ENCODE measurements at regions not wholly inside any gene's neighbourhood (a gene's known extent, or its start where the extent isn't known, plus 50 kb on each side); places are given as distances from the start of the nearest gene placed in this dataset.

DNA sequence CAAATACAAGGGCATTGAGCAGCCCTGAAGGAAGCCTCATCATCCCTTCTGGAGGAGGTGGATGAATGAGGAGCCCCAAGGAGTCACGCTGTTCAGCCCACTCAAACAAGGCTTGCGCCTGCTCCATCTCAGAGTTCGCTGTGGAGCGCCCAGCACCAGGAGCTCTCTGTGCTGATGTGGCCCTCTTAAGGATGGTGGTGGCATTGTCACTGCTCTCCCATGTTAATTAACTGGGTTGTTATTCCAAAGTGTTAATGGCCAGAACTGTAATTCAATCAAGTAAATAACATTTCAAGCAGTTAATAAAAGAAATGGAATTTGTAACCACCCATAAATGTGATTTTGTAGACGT is 726.0 kb upstream of the RAB6C start:
- dilution Hi-C loops (cut with MboI; ENCODE audit: extremely low pct_ligation_motif_present, low sequenced_read_pairs) = no loop called here
- H3K4me3 ChIP-seq (ENCODE audit: control insufficient read depth in 2 of 3, extremely low read depth in 1 of 3, insufficient read depth in 2 of 3, low read depth in 1 of 3, low read length in 3 of 3) = no peak overlapping the region
- H3K9ac ChIP-seq (ENCODE audit: control insufficient read depth, extremely low read depth, insufficient read depth, low read length) = no peak overlapping the region
- H3K36me3 ChIP-seq (ENCODE audit: control insufficient read depth in 2 of 2, extremely low read depth in 1 of 2, insufficient read depth in 2 of 2, low read length in 2 of 2) = no peaks in the 10 kb centered on the region
- H4K20me1 ChIP-seq (ENCODE audit: control insufficient read depth, extremely low read depth, insufficient read depth, low read length) = no peaks in the 10 kb centered on the region
- TF ChIP-seq EZH2 (IDR thresholded peaks at IDR 0.05; ENCODE audit: low read length) = no peak
- TF ChIP-seq CTCF (optimal IDR thresholded peaks at IDR 0.05 in 1 of 3, IDR thresholded peaks at IDR 0.05 in 1 of 3, conservative IDR thresholded peaks at IDR 0.05 in 1 of 3; ENCODE audit: extremely low read depth in 1 of 3, insufficient read depth in 2 of 3, low read length in 3 of 3) = peak; percentile 45 to 66 (median 47)
- peak overlapping the region; percentile 50 for H3K27ac ChIP-seq (ENCODE audit: control insufficient read depth, insufficient read depth, low read length)
- peak; percentile 86 for FAIRE-seq
- H3K9me1 ChIP-seq (ENCODE audit: control insufficient read depth, extremely low read depth, insufficient read depth, low read length) = no peaks in the 10 kb centered on the region
- H3K4me2 ChIP-seq (ENCODE audit: control insufficient read depth, extremely low read depth, insufficient read depth, low read depth, low read length) = peak overlapping the region; percentile 63
- H3K9me3 ChIP-seq (ENCODE audit: control insufficient read depth, low read depth, low read length) = peaks cover 2% of the 10 kb centered on the region
- H3K27me3 ChIP-seq (ENCODE audit: control insufficient read depth, extremely low read depth, insufficient read depth, low read length) = no peaks in the 10 kb centered on the region
- H2AFZ ChIP-seq (ENCODE audit: control insufficient read depth, low read length) = no peak overlapping the region
- DNase-seq (ENCODE audit: low read depth, low spot score) = no peak
- peaks cover 23% of the 10 kb centered on the region for H3K4me1 ChIP-seq (ENCODE audit: control insufficient read depth, extremely low read depth, insufficient read depth, low read length)
- H3K79me2 ChIP-seq (ENCODE audit: control insufficient read depth, insufficient read depth, low read length) = no peaks in the 10 kb centered on the region

- dilution Hi-C loops (cut with MboI; ENCODE audit: extremely low pct_ligation_motif_present, low sequenced_read_pairs) = no loop called here
- TF ChIP-seq CTCF (optimal IDR thresholded peaks at IDR 0.05 in 1 of 3, IDR thresholded peaks at IDR 0.05 in 1 of 3, conservative IDR thresholded peaks at IDR 0.05 in 1 of 3; ENCODE audit: extremely low read depth in 1 of 3, insufficient read depth in 2 of 3, low read length in 3 of 3) (no peak), EZH2 (IDR thresholded peaks at IDR 0.05; ENCODE audit: low read length) (no peak)
Measured at GRCh38 chr2:129254718-129255117, 724.7 kb upstream of the RAB6C start.

More at GRCh38 chr2:129254718-129255117, 724.7 kb upstream of the RAB6C start:
- no peak overlapping the region for H3K27ac ChIP-seq (ENCODE audit: control insufficient read depth, insufficient read depth, low read length)
- H3K9me3 ChIP-seq (ENCODE audit: control insufficient read depth, low read depth, low read length) = peaks cover 2% of the 10 kb centered on the region
- FAIRE-seq = no peak
- no peak for DNase-seq (ENCODE audit: low read depth, low spot score)
- no peaks in the 10 kb centered on the region for H3K79me2 ChIP-seq (ENCODE audit: control insufficient read depth, insufficient read depth, low read length)
- H3K36me3 ChIP-seq (ENCODE audit: control insufficient read depth in 2 of 2, extremely low read depth in 1 of 2, insufficient read depth in 2 of 2, low read length in 2 of 2) = no peaks in the 10 kb centered on the region
- H3K4me2 ChIP-seq (ENCODE audit: control insufficient read depth, extremely low read depth, insufficient read depth, low read depth, low read length) = no peak overlapping the region
- no peaks in the 10 kb centered on the region for H3K9me1 ChIP-seq (ENCODE audit: control insufficient read depth, extremely low read depth, insufficient read depth, low read length)
- no peaks in the 10 kb centered on the region for H4K20me1 ChIP-seq (ENCODE audit: control insufficient read depth, extremely low read depth, insufficient read depth, low read length)
- no peak overlapping the region for H3K9ac ChIP-seq (ENCODE audit: control insufficient read depth, extremely low read depth, insufficient read depth, low read length)
- H2AFZ ChIP-seq (ENCODE audit: control insufficient read depth, low read length) = no peak overlapping the region
- H3K4me1 ChIP-seq (ENCODE audit: control insufficient read depth, extremely low read depth, insufficient read depth, low read length) = peaks cover 20% of the 10 kb centered on the region
- H3K27me3 ChIP-seq (ENCODE audit: control insufficient read depth, extremely low read depth, insufficient read depth, low read length) = no peaks in the 10 kb centered on the region
- no peak overlapping the region for H3K4me3 ChIP-seq (ENCODE audit: control insufficient read depth in 2 of 3, extremely low read depth in 1 of 3, insufficient read depth in 2 of 3, low read depth in 1 of 3, low read length in 3 of 3)
